ENCODE measurements at regions not wholly inside any gene's neighbourhood (a gene's known extent, or its start where the extent isn't known, plus 50 kb on each side); places are given as distances from the start of the nearest gene placed in this dataset.

DNA sequence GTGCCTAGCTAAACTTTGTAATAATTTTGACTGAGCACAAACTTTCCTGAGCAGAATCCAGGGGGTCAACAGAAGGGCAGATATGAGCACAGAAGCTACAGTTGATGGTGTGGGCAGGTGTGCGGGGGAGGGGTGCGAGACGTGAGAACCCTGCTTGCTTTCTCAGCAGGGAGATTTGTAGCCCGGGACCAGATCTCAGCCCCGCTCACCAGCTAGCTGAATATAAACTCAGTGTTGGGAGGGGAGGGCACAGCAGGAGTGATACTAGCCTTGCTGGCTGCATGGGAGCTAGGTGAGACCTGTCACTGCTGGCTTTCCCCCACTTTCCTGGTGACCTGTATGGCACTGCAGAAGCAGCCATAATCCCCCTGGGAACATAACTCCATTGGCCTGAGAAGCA is 83.4 kb downstream of the CLDN1 start:
- no peak overlapping the region for H2AFZ ChIP-seq (ENCODE audit: low read depth, low read length)
- no peak for ATAC-seq (ENCODE audit: insufficient read depth, low read depth)
- H3K4me1 ChIP-seq (ENCODE audit: insufficient read depth, low read length) = no peaks in the 10 kb centered on the region
- no peaks in the 10 kb centered on the region for H3K79me2 ChIP-seq (ENCODE audit: insufficient read depth, low read length)
- H4K20me1 ChIP-seq (ENCODE audit: insufficient read depth, low read length) = no peaks in the 10 kb centered on the region
- H3K27me3 ChIP-seq (ENCODE audit: insufficient read depth, low read length, poor library complexity) = no peaks in the 10 kb centered on the region
- no peaks in the 10 kb centered on the region for H3K36me3 ChIP-seq (ENCODE audit: insufficient read depth, low read length)
- no peak overlapping the region for H3K4me2 ChIP-seq (ENCODE audit: insufficient read depth, low read length)
- DNase-seq = no peak
- H3K4me3 ChIP-seq (ENCODE audit: low read depth in 1 of 2, low read length in 2 of 2) = no peak overlapping the region
- TF ChIP-seq, protein P1, sequence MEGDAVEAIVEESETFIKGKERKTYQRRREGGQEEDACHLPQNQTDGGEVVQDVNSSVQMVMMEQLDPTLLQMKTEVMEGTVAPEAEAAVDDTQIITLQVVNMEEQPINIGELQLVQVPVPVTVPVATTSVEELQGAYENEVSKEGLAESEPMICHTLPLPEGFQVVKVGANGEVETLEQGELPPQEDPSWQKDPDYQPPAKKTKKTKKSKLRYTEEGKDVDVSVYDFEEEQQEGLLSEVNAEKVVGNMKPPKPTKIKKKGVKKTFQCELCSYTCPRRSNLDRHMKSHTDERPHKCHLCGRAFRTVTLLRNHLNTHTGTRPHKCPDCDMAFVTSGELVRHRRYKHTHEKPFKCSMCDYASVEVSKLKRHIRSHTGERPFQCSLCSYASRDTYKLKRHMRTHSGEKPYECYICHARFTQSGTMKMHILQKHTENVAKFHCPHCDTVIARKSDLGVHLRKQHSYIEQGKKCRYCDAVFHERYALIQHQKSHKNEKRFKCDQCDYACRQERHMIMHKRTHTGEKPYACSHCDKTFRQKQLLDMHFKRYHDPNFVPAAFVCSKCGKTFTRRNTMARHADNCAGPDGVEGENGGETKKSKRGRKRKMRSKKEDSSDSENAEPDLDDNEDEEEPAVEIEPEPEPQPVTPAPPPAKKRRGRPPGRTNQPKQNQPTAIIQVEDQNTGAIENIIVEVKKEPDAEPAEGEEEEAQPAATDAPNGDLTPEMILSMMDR (IDR thresholded peaks at IDR 0.05; ENCODE audit: borderline replicate concordance, extremely low read depth, low read length, poor library complexity, severe bottlenecking) = no peak
- H3K9me3 ChIP-seq (ENCODE audit: insufficient read depth, low read length, severe bottlenecking) = no peaks in the 10 kb centered on the region
- no peak overlapping the region for H3K27ac ChIP-seq (ENCODE audit: low read length)
- no peak overlapping the region for H3K9ac ChIP-seq (ENCODE audit: low read depth, low read length)

DNA sequence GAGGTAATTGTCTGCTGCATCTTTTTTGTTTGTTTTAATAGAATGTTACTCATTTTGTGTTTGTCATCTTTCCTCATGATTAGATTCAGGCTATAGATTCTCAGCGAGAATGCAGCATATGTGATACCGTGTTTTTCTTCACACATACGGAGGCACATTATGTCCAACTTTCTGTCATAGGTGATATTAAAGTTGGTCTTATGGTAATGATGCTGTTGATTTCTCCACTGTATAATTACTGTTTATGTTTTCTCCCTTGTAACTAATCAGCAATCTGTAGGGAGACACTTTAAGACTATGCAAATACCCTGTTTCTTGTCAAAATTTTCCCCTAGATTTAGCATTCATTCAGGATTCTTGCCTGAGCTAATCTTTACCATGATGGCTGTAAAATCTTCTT is 87.6 kb downstream of the CLDN1 start:
- Histone ChIP-seq H3K36me3 (ENCODE audit: insufficient read depth, low read length) (no peaks in the 10 kb centered on the region), H3K79me2 (ENCODE audit: insufficient read depth, low read length) (no peaks in the 10 kb centered on the region), H3K27me3 (ENCODE audit: insufficient read depth, low read length, poor library complexity) (no peaks in the 10 kb centered on the region), H3K4me3 (ENCODE audit: low read depth in 1 of 2, low read length in 2 of 2) (no peak overlapping the region), H3K4me2 (ENCODE audit: insufficient read depth, low read length) (no peak overlapping the region), H3K27ac (ENCODE audit: low read length) (no peak overlapping the region), H3K9ac (ENCODE audit: low read depth, low read length) (no peak overlapping the region), H3K4me1 (ENCODE audit: insufficient read depth, low read length) (no peaks in the 10 kb centered on the region), H2AFZ (ENCODE audit: low read depth, low read length) (no peak overlapping the region), H4K20me1 (ENCODE audit: insufficient read depth, low read length) (no peaks in the 10 kb centered on the region), H3K9me3 (ENCODE audit: insufficient read depth, low read length, severe bottlenecking) (no peaks in the 10 kb centered on the region)
- DNase-seq (no peak), ATAC-seq (ENCODE audit: insufficient read depth, low read depth) (no peak)
- TF ChIP-seq, protein P1 (IDR thresholded peaks at IDR 0.05; ENCODE audit: borderline replicate concordance, extremely low read depth, low read length, poor library complexity, severe bottlenecking) = no peak
- no peak for TF ChIP-seq EZH2 (IDR thresholded peaks at IDR 0.05; ENCODE audit: borderline replicate concordance, low read depth, low read length, severe bottlenecking)

DNA sequence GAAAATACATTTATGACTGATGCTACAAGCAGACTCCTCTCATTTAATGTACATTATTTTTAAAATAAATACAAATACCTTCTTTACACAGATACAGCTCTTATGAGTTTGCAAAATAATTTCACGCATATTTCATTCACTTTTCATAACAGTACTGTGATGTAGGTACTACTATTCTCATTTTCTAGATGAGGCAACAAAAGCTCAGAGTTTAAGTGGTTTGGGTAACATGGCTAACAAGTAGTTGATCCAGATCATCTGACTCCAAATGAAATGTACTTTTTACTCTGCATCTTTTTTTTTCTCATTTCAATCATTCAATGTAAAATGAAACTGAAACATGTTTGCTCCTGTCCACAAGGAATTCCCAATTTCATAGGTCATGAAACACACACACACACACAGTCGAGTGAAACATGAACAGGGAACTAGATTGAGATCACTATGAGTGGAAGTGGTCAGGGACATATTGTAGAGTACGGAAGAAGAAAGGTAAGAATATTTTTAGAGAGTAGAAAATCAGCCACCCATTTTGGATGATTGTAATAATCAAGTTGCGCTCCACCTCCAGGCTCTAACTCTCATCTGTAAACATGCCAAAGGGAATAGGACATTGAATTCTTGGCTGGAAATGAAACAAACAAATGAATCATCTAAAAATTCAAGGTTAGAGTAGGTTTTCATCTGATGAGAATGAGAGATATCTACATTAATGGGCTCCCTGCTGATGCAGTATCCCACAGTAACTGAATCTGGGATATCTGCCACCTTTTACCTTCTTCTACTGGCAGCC is 92.4 kb downstream of the CLDN1 start:
- ATAC-seq (ENCODE audit: insufficient read depth, low read depth) (no peak), DNase-seq (no peak)
- no peak overlapping the region for H3K9ac ChIP-seq (ENCODE audit: low read depth, low read length)
- no peaks in the 10 kb centered on the region for H4K20me1 ChIP-seq (ENCODE audit: insufficient read depth, low read length)
- no peaks in the 10 kb centered on the region for H3K9me3 ChIP-seq (ENCODE audit: insufficient read depth, low read length, severe bottlenecking)
- H3K36me3 ChIP-seq (ENCODE audit: insufficient read depth, low read length) = no peaks in the 10 kb centered on the region
- no peaks in the 10 kb centered on the region for H3K4me1 ChIP-seq (ENCODE audit: insufficient read depth, low read length)
- H3K4me2 ChIP-seq (ENCODE audit: insufficient read depth, low read length) = no peak overlapping the region
- no peaks in the 10 kb centered on the region for H3K27me3 ChIP-seq (ENCODE audit: insufficient read depth, low read length, poor library complexity)
- no peak for TF ChIP-seq EZH2 (IDR thresholded peaks at IDR 0.05; ENCODE audit: borderline replicate concordance, low read depth, low read length, severe bottlenecking)
- TF ChIP-seq, protein P1 (IDR thresholded peaks at IDR 0.05; ENCODE audit: borderline replicate concordance, extremely low read depth, low read length, poor library complexity, severe bottlenecking) = no peak
- no peak overlapping the region for H3K4me3 ChIP-seq (ENCODE audit: low read depth in 1 of 2, low read length in 2 of 2)
- H3K27ac ChIP-seq (ENCODE audit: low read length) = no peak overlapping the region
- H3K79me2 ChIP-seq (ENCODE audit: insufficient read depth, low read length) = no peaks in the 10 kb centered on the region
- no peak overlapping the region for H2AFZ ChIP-seq (ENCODE audit: low read depth, low read length)
